Panc1 (cell line): ENCODE measurements at regions not wholly inside any gene's neighbourhood (a gene's known extent, or its start where the extent isn't known, plus 50 kb on each side); places are given as distances from the start of the nearest gene placed in this dataset.

Experiments
- POLR2AphosphoS5 ChIP-seq: IDR thresholded peaks from 2 replicates; pipeline ENCODE4 v1.6.1; 2012; ENCODE audit warnings: mild to moderate bottlenecking, low read depth, low read length, moderate library complexity
- REST ChIP-seq, 2 experiments: IDR thresholded peaks; 2 replicates each; pipeline ENCODE4 v1.6.1; 2011 to 2012; ENCODE audit warnings: low read depth in 2 of 2, control low read depth in 1 of 2, low read length in 1 of 2, mild to moderate bottlenecking in 1 of 2, moderate library complexity in 1 of 2; ENCODE audit not compliant: insufficient read depth in 1 of 2
- SIN3A ChIP-seq: IDR thresholded peaks from 2 replicates; pipeline ENCODE4 v1.6.1; 2012; ENCODE audit warnings: low read depth, mild to moderate bottlenecking, low read length, moderate library complexity, borderline replicate concordance; ENCODE audit not compliant: insufficient read depth
- TCF7L2 ChIP-seq: IDR thresholded peaks from 2 replicates; pipeline ENCODE4 v1.6.1; 2011; ENCODE audit warnings: mild to moderate bottlenecking, low read depth, low read length, inconsistent platforms
- TF ChIP-seq, protein P1 (sequence below): fragments of 450-650 bp; IDR thresholded peaks from 2 replicates; pipeline ENCODE4 v1.5.1; 2017; ENCODE audit warnings: mild to moderate bottlenecking

- TF ChIP-seq, protein P1, sequence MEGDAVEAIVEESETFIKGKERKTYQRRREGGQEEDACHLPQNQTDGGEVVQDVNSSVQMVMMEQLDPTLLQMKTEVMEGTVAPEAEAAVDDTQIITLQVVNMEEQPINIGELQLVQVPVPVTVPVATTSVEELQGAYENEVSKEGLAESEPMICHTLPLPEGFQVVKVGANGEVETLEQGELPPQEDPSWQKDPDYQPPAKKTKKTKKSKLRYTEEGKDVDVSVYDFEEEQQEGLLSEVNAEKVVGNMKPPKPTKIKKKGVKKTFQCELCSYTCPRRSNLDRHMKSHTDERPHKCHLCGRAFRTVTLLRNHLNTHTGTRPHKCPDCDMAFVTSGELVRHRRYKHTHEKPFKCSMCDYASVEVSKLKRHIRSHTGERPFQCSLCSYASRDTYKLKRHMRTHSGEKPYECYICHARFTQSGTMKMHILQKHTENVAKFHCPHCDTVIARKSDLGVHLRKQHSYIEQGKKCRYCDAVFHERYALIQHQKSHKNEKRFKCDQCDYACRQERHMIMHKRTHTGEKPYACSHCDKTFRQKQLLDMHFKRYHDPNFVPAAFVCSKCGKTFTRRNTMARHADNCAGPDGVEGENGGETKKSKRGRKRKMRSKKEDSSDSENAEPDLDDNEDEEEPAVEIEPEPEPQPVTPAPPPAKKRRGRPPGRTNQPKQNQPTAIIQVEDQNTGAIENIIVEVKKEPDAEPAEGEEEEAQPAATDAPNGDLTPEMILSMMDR = no peak
- no peak for TF ChIP-seq POLR2AphosphoS5
- no peak for TF ChIP-seq REST (IDR thresholded peaks at IDR 0.05; ENCODE audit: insufficient read depth in 1 of 2, low read depth in 2 of 2, low read length in 1 of 2)
- TF ChIP-seq SIN3A = no peak
- no peak for TF ChIP-seq TCF7L2
Observed at GRCh38 chr5:107023732-107024131, 647.0 kb downstream of the EFNA5 start.
